Upper lobe of left lung (tissue), 4 donors: ENCODE measurements at regions not wholly inside any gene's neighbourhood (a gene's known extent, or its start where the extent isn't known, plus 50 kb on each side); places are given as distances from the start of the nearest gene placed in this dataset.

ENCODE experiments used
- CTCF ChIP-seq, 6 experiments: fragments of 450-650 bp in 4 of 6; fragments of 200-600 bp in 2 of 6; sonication (generic) in 2 of 6; IDR thresholded peaks; one replicate each; pipeline ENCODE4 v1.5.1; 2016 to 2019; ENCODE audit warnings: antibody characterized with exemption in 6 of 6
- POLR2AphosphoS5 ChIP-seq, 2 donors: sonication (generic); formaldehyde crosslinking; IDR thresholded peaks; one replicate each; pipeline ENCODE4 v1.5.1; 2017; ENCODE audit warnings: antibody characterized with exemption in 2 of 2

DNA sequence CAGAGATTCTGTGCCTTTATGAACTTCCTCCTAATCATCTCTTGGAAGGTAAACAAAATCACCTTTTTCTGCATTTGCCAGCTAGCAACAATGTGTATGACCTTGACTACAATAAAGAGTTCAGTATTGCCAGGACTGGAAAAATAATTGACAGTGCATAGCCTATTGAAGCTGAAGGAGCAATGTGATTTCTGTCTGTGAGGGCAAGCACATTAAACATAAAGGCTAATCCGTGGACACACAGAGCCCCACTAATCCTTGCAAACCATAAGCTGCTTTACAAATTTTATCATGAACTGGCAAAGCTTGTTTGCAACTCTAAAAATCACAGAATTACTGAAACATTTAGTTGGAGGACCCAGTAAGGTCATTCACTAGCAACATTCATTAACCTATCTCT, 563.8 kb downstream of the PYDC2 start:
- TF ChIP-seq CTCF (IDR thresholded peaks at IDR 0.05) (no peak), POLR2AphosphoS5 (IDR thresholded peaks at IDR 0.05) (no peak)
